K562 (cell line): ENCODE measurements at regions not wholly inside any gene's neighbourhood (a gene's known extent, or its start where the extent isn't known, plus 50 kb on each side); places are given as distances from the start of the nearest gene placed in this dataset.
A peak's percentile ranks its signal among the peaks of the same experiment; 100 is the strongest.

Experiments used
- ATAC-seq: fragments of 200-7000 bp; cut with Tn5 transposase; 3 replicates; pipeline ENCODE4 v1.9.1; 2020; ENCODE audit warnings: moderate library complexity
- BruUV-seq: library from RNA; stranded (reverse); fragments of 400-500 nt; replicated peaks from 2 replicates; lab custom pipeline; 2021; lab: Mats Ljungman, UMichigan
- CTCF ChIA-PET: fragments of 300-600 bp; formaldehyde crosslinking; extraction: SDS; loops from one replicate; lab custom pipeline; 2021; ENCODE audit warnings: low intra/inter-chr PET ratio; lab: Yijun Ruan, JAX
- POLR2A ChIA-PET: fragments of 300-600, 350-650 bp; sonication (Branson Sonifier 250); formaldehyde crosslinking; extraction: SDS; loops from one replicate; lab custom pipeline; 2021; ENCODE audit warnings: antibody characterized with exemption, inconsistent platforms; lab: Yijun Ruan, JAX
- DNase-seq, 4 experiments: peaks; one replicate each; pipeline versions ENCODE4 v3.0.0 to v3.0.0-alpha.2; 2011 to 2018; ENCODE audit warnings: low spot score in 3 of 4, mixed read lengths in 3 of 4; ENCODE audit errors: extremely low read depth in 1 of 4
- FAIRE-seq: peaks from 2 replicates; lab custom pipeline; 2011; peaks lifted over from hg19 to GRCh38; lab: Jason Lieb, UNC
- H2AFZ ChIP-seq: 2 replicates; pipeline ENCODE4 v1.6.0; 2011; ENCODE audit warnings: low read depth, low read length, control low read depth, inconsistent platforms
- H3K27ac ChIP-seq: fragments of 200-600 bp; 3 replicates; pipeline ENCODE4 v1.8.0; 2011; ENCODE audit warnings: low read depth, mild to moderate bottlenecking, control low read depth, inconsistent platforms, low read length, moderate library complexity, mixed read lengths; ENCODE audit errors: extremely low read depth
- H3K27me3 ChIP-seq, 2 experiments: fragments of 300-600 bp in 1 of 2; 2 replicates in 1 of 2; 3 replicates in 1 of 2; pipeline versions ENCODE4 v1.6.0 to v1.8.0; 2011; ENCODE audit warnings: inconsistent platforms in 2 of 2, low read length in 2 of 2, mild to moderate bottlenecking in 1 of 2, mixed read lengths in 1 of 2, moderate library complexity in 1 of 2; ENCODE audit not compliant: control insufficient read depth in 2 of 2, insufficient read depth in 2 of 2
- H3K36me3 ChIP-seq: fragments of 300-600 bp; 3 replicates; pipeline ENCODE4 v1.8.0; 2011; ENCODE audit warnings: mild to moderate bottlenecking, low read length, inconsistent platforms; ENCODE audit not compliant: control insufficient read depth, insufficient read depth
- H3K4me1 ChIP-seq, 2 experiments: fragments of 200-600 bp in 1 of 2; replicated peaks in 1 of 2; 2 replicates in 1 of 2; 3 replicates in 1 of 2; pipeline versions ENCODE4 v1.5.1 to v1.8.0; 2011; ENCODE audit warnings: inconsistent platforms in 2 of 2, low read length in 2 of 2, mild to moderate bottlenecking in 1 of 2, mixed read lengths in 1 of 2, moderate library complexity in 1 of 2; ENCODE audit not compliant: control insufficient read depth in 2 of 2, insufficient read depth in 2 of 2
- H3K4me2 ChIP-seq: 2 replicates; pipeline ENCODE4 v1.6.1; 2011; ENCODE audit warnings: low read length, control low read depth, inconsistent platforms, mixed read lengths; ENCODE audit not compliant: insufficient read depth
- H3K4me3 ChIP-seq: fragments of 200-600 bp; sonication (generic), shearing (Covaris generic); 2 replicates; pipeline ENCODE4 v1.5.1; 2016; ENCODE audit warnings: control low read depth, inconsistent platforms
- H3K79me2 ChIP-seq: fragments of 200-600 bp; 3 replicates; pipeline ENCODE4 v1.8.0; 2011; ENCODE audit warnings: low read length, inconsistent platforms; ENCODE audit not compliant: control insufficient read depth, insufficient read depth
- H3K9ac ChIP-seq, 2 experiments: 2 replicates each; pipeline versions ENCODE4 v1.6.0 to v1.6.1; 2011; ENCODE audit warnings: low read depth in 2 of 2, low read length in 2 of 2, control low read depth in 1 of 2, inconsistent platforms in 1 of 2, mild to moderate bottlenecking in 1 of 2, mixed read lengths in 1 of 2; ENCODE audit not compliant: insufficient read depth in 1 of 2
- H3K9me1 ChIP-seq: one replicate; pipeline ENCODE4 v1.6.0; 2011; ENCODE audit warnings: inconsistent platforms, mild to moderate bottlenecking, low read length, moderate library complexity; ENCODE audit not compliant: control insufficient read depth, insufficient read depth
- H3K9me3 ChIP-seq: replicated peaks from 2 replicates; pipeline ENCODE4 v1.5.1; 2011; ENCODE audit warnings: low read depth, low read length, inconsistent platforms; ENCODE audit not compliant: control insufficient read depth, insufficient read depth
- H4K20me1 ChIP-seq: replicated peaks from 2 replicates; pipeline ENCODE4 v1.6.1; 2011; ENCODE audit warnings: low read length, inconsistent platforms, mixed read lengths; ENCODE audit not compliant: control insufficient read depth, insufficient read depth
- BRD4 ChIP-seq: fragments of 200-600 bp; sonication (generic); IDR thresholded peaks from 2 replicates; pipeline ENCODE4 v1.6.1; 2017; ENCODE audit warnings: inconsistent platforms
- C11orf30 ChIP-seq: fragments of 450-650 bp; IDR thresholded peaks from 2 replicates; pipeline ENCODE4 v1.6.1; 2016; ENCODE audit warnings: low read depth, mild to moderate bottlenecking
- U2AF1 ChIP-seq: fragments of 200-400 bp; formaldehyde crosslinking; optimal IDR thresholded peaks from 2 replicates; pipeline ENCODE3; 2017; ENCODE audit warnings: mild to moderate bottlenecking, low read depth, low read length, moderate library complexity
- ZNF316 ChIP-seq: fragments of 450-650 bp; IDR thresholded peaks from 2 replicates; pipeline ENCODE4 v1.6.1; 2016
- WGBS: fragments of 100-300 bp; shearing (Covaris generic); methylation state at CpG from one replicate; pipeline ENCODE4 v1.1.6; 2016; ENCODE audit warnings: low coverage, mixed read lengths; ENCODE audit not compliant: insufficient coverage; ENCODE audit errors: missing lambda C conversion rate; 5-methylcytosine and 5-hydroxymethylcytosine counted together
- in situ Hi-C: fragments of 300-500 bp; cut with MboI; formaldehyde crosslinking; loops from 4 replicates; pipeline ENCODE4 v1.15.0; 2018; ENCODE audit warnings: inconsistent platforms, mixed read lengths
- intact Hi-C: fragments of 100-400 bp; cut with micrococcal nuclease; formaldehyde crosslinking; loops from 2 replicates; pipeline ENCODE4 v1.14.2; 2022

- no peak for FAIRE-seq
- in situ Hi-C loops (no loop called here), intact Hi-C loops (no loop called here)
- no peak for DNase-seq
- Histone ChIP-seq H3K36me3 (no peaks in the 10 kb centered on the region), H3K4me2 (no peak overlapping the region), H3K27me3 (no peaks in the 10 kb centered on the region), H4K20me1 (no peaks in the 10 kb centered on the region), H3K4me1 (no peaks in the 10 kb centered on the region; a peak in 1 of 5 replicates), H3K27ac (no peak overlapping the region), H2AFZ (no peak overlapping the region), H3K9me1 (no peaks in the 10 kb centered on the region), H3K4me3 (no peak overlapping the region), H3K79me2 (no peaks in the 10 kb centered on the region), H3K9ac (no peak overlapping the region), H3K9me3 (no peaks in the 10 kb centered on the region)
- no TSS peak for BruUV-seq
- no peak for ATAC-seq
- TF ChIP-seq BRD4, result no peak
- CTCF ChIA-PET, result no interaction called here
- POLR2A ChIA-PET, result no interaction called here
- 10% methylated on average over 1 of the region's 1 CpG for whole genome bisulfite sequencing
These were observed 806.2 kb downstream of the NTRK3 start for GRCh38 chr15:87450314-87450713.

GRCh38 chr15:87439090-87439489, 817.4 kb downstream of the NTRK3 start:
- intact Hi-C loops (no loop called here), in situ Hi-C loops (no loop called here)
- no peak for DNase-seq
- 51% methylated on average over 2 of the region's 2 CpGs for WGBS
- ChIA-PET POLR2A (no interaction called here), CTCF (no interaction called here)
- Histone ChIP-seq H3K9me1 (no peaks in the 10 kb centered on the region), H3K4me3 (no peak overlapping the region), H3K4me1 (no peaks in the 10 kb centered on the region), H3K4me2 (no peak overlapping the region), H4K20me1 (no peaks in the 10 kb centered on the region), H3K27ac (no peak overlapping the region), H3K36me3 (no peaks in the 10 kb centered on the region), H2AFZ (no peak overlapping the region), H3K79me2 (no peaks in the 10 kb centered on the region), H3K9ac (no peak overlapping the region), H3K9me3 (no peaks in the 10 kb centered on the region), H3K27me3 (no peaks in the 10 kb centered on the region)
- ATAC-seq, result no peak
- TF ChIP-seq U2AF1 (no peak), C11orf30 (peak; percentile 42; the same call in 1 of the 2 replicates), ZNF316 (peak; percentile 61)
- BruUV-seq, result no TSS peak
- peak; percentile 49 for FAIRE-seq
